ENCODE measurements at regions not wholly inside any gene's neighbourhood (a gene's known extent, or its start where the extent isn't known, plus 50 kb on each side); places are given as distances from the start of the nearest gene placed in this dataset.
"Not testable (repeated sequence)": the region's sequence is repeated elsewhere in the genome, so short reads cannot be mapped to it uniquely, and the experiment has no call there.

GRCh38 chr7:34224281-34224680 lies 318.9 kb downstream of the BMPER start:
- Histone ChIP-seq H3K4me1 (ENCODE audit: insufficient read depth, low read length) (no peaks in the 10 kb centered on the region), H3K79me2 (ENCODE audit: insufficient read depth, low read length) (no peaks in the 10 kb centered on the region), H4K20me1 (ENCODE audit: insufficient read depth, low read length) (no peaks in the 10 kb centered on the region), H3K27me3 (ENCODE audit: insufficient read depth, low read length) (peaks cover 32% of the 10 kb centered on the region), H2AFZ (ENCODE audit: low read length) (no peak overlapping the region), H3K4me3 (ENCODE audit: insufficient read depth, low read length) (no peak overlapping the region), H3K4me2 (ENCODE audit: insufficient read depth, low read length) (no peak overlapping the region), H3K27ac (ENCODE audit: low read depth, low read length) (no peak overlapping the region), H3K9me3 (ENCODE audit: low read depth, low read length) (no peaks in the 10 kb centered on the region), H3K36me3 (ENCODE audit: insufficient read depth, low read length) (no peaks in the 10 kb centered on the region)
- TF ChIP-seq, protein P1, sequence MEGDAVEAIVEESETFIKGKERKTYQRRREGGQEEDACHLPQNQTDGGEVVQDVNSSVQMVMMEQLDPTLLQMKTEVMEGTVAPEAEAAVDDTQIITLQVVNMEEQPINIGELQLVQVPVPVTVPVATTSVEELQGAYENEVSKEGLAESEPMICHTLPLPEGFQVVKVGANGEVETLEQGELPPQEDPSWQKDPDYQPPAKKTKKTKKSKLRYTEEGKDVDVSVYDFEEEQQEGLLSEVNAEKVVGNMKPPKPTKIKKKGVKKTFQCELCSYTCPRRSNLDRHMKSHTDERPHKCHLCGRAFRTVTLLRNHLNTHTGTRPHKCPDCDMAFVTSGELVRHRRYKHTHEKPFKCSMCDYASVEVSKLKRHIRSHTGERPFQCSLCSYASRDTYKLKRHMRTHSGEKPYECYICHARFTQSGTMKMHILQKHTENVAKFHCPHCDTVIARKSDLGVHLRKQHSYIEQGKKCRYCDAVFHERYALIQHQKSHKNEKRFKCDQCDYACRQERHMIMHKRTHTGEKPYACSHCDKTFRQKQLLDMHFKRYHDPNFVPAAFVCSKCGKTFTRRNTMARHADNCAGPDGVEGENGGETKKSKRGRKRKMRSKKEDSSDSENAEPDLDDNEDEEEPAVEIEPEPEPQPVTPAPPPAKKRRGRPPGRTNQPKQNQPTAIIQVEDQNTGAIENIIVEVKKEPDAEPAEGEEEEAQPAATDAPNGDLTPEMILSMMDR (IDR thresholded peaks at IDR 0.05; ENCODE audit: extremely low read depth, low read depth, low read length): no peak
- DNase-seq (ENCODE audit: insufficient read length, low spot score, missing footprints): no peak

DNA sequence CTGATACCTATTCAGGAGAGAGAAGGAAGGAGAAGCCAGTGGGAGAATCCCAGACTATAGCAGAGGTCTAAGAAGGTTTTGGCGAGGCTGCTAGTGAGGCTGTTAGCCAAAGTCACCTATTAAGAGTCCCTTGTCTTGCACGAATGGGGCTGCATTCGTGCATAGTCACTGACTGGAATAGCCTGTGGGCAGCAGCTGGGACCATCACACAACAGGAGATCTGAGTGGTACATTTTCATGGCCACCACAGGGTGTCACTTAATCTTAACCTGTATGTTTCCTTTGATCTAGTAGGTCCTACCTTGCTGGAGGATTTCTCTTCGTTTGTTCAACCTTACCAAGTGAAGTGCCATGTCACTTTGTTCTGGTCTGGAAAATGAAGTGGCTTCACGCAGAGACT lies 319.9 kb downstream of the BMPER start:
- no peak for DNase-seq (ENCODE audit: insufficient read length, low spot score, missing footprints)
- no peaks in the 10 kb centered on the region for H4K20me1 ChIP-seq (ENCODE audit: insufficient read depth, low read length)
- H3K36me3 ChIP-seq (ENCODE audit: insufficient read depth, low read length): no peaks in the 10 kb centered on the region
- no peaks in the 10 kb centered on the region for H3K9me3 ChIP-seq (ENCODE audit: low read depth, low read length)
- peaks cover 32% of the 10 kb centered on the region for H3K27me3 ChIP-seq (ENCODE audit: insufficient read depth, low read length)
- H3K79me2 ChIP-seq (ENCODE audit: insufficient read depth, low read length): no peaks in the 10 kb centered on the region
- H3K4me3 ChIP-seq (ENCODE audit: insufficient read depth, low read length): no peak overlapping the region
- TF ChIP-seq, protein P1 (IDR thresholded peaks at IDR 0.05; ENCODE audit: extremely low read depth, low read depth, low read length): no peak
- H3K4me1 ChIP-seq (ENCODE audit: insufficient read depth, low read length): no peaks in the 10 kb centered on the region
- H2AFZ ChIP-seq (ENCODE audit: low read length): no peak overlapping the region
- H3K4me2 ChIP-seq (ENCODE audit: insufficient read depth, low read length): no peak overlapping the region
- no peak overlapping the region for H3K27ac ChIP-seq (ENCODE audit: low read depth, low read length)

DNA sequence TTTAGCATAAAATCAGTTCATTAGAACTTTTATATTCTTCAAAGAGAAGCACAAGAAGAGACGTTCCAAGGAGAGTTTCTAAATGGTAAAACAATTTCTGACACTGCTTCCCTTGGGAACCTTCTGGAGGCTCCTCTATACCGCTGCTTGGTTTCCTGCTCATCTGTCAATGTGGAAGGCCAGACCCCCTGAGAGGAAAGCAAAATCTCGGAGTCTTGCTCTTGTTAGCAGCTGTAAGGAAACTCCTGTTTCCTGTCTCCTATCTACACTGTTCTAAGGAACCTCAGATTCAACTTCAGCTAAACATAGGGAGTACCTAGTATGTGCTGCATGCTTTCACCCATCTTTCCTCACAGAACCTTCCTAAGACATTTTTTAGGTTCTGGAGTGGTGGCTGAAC lies 322.2 kb downstream of the BMPER start:
- no peak overlapping the region for H2AFZ ChIP-seq (ENCODE audit: low read length)
- no peaks in the 10 kb centered on the region for H3K36me3 ChIP-seq (ENCODE audit: insufficient read depth, low read length)
- H3K4me3 ChIP-seq (ENCODE audit: insufficient read depth, low read length): no peak overlapping the region
- DNase-seq (ENCODE audit: insufficient read length, low spot score, missing footprints): no peak
- H3K27me3 ChIP-seq (ENCODE audit: insufficient read depth, low read length): peaks cover 30% of the 10 kb centered on the region
- H3K79me2 ChIP-seq (ENCODE audit: insufficient read depth, low read length): no peaks in the 10 kb centered on the region
- TF ChIP-seq, protein P1 (IDR thresholded peaks at IDR 0.05; ENCODE audit: extremely low read depth, low read depth, low read length): no peak
- no peak overlapping the region for H3K27ac ChIP-seq (ENCODE audit: low read depth, low read length)
- H3K4me1 ChIP-seq (ENCODE audit: insufficient read depth, low read length): no peaks in the 10 kb centered on the region
- no peak overlapping the region for H3K4me2 ChIP-seq (ENCODE audit: insufficient read depth, low read length)
- no peaks in the 10 kb centered on the region for H3K9me3 ChIP-seq (ENCODE audit: low read depth, low read length)
- no peaks in the 10 kb centered on the region for H4K20me1 ChIP-seq (ENCODE audit: insufficient read depth, low read length)

DNA sequence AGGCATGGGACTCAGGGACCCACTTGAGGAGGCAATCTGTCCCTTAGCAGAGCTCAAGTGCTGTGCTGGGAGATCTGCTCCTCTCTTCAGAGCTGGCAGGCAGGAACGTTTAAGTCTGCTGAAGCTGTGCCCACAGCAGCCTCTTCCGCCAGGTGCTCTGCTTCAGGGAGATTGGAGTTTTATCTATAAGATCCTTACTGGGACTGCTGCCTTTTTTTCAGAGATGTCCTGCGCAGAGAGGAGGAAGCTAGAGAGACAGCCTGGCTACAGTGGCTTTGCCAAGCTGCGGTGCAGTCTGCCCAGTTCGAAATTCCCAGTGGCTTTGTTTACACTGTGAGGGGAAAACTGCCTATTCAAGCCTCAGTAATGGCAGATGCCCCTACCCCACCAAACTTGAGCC lies 329.8 kb downstream of the BMPER start:
- not testable (repeated sequence) for H3K27ac ChIP-seq (ENCODE audit: low read depth, low read length); H3K4me3 ChIP-seq (ENCODE audit: insufficient read depth, low read length); DNase-seq (ENCODE audit: insufficient read length, low spot score, missing footprints); H3K36me3 ChIP-seq (ENCODE audit: insufficient read depth, low read length); H3K4me2 ChIP-seq (ENCODE audit: insufficient read depth, low read length); H3K79me2 ChIP-seq (ENCODE audit: insufficient read depth, low read length); H4K20me1 ChIP-seq (ENCODE audit: insufficient read depth, low read length); H2AFZ ChIP-seq (ENCODE audit: low read length); H3K4me1 ChIP-seq (ENCODE audit: insufficient read depth, low read length); H3K9me3 ChIP-seq (ENCODE audit: low read depth, low read length); H3K27me3 ChIP-seq (ENCODE audit: insufficient read depth, low read length)

DNA sequence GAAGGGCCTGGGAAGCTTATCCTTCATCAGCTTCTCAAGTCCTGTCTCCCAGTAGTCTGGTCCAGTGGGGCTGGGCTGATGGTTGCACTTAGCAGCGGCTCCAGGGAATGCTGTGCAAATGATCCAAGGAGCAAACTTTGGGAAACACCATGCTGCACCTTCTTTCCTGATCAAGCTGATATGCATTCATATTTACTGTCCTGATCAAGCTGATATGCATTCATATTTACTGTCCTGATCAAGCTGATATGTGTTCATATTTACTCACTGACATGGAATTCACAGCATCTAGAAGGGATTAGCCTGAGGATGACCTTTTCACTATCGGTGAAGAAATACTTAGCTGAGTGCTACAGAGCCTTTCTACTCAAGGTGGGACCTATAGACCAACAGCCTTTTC lies 330.7 kb downstream of the BMPER start:
- Histone ChIP-seq H2AFZ (ENCODE audit: low read length) (no peak overlapping the region), H3K4me1 (ENCODE audit: insufficient read depth, low read length) (no peaks in the 10 kb centered on the region), H3K27ac (ENCODE audit: low read depth, low read length) (no peak overlapping the region), H4K20me1 (ENCODE audit: insufficient read depth, low read length) (no peaks in the 10 kb centered on the region), H3K79me2 (ENCODE audit: insufficient read depth, low read length) (no peaks in the 10 kb centered on the region), H3K4me2 (ENCODE audit: insufficient read depth, low read length) (no peak overlapping the region), H3K27me3 (ENCODE audit: insufficient read depth, low read length) (no peaks in the 10 kb centered on the region), H3K4me3 (ENCODE audit: insufficient read depth, low read length) (no peak overlapping the region), H3K36me3 (ENCODE audit: insufficient read depth, low read length) (no peaks in the 10 kb centered on the region), H3K9me3 (ENCODE audit: low read depth, low read length) (no peaks in the 10 kb centered on the region)
- DNase-seq (ENCODE audit: insufficient read length, low spot score, missing footprints): no peak
- TF ChIP-seq, protein P1 (IDR thresholded peaks at IDR 0.05; ENCODE audit: extremely low read depth, low read depth, low read length): no peak
